ENCODE measurements at regions not wholly inside any gene's neighbourhood (a gene's known extent, or its start where the extent isn't known, plus 50 kb on each side); places are given as distances from the start of the nearest gene placed in this dataset.
"Not testable (repeated sequence)": the region's sequence is repeated elsewhere in the genome, so short reads cannot be mapped to it uniquely, and the experiment has no call there.

DNA sequence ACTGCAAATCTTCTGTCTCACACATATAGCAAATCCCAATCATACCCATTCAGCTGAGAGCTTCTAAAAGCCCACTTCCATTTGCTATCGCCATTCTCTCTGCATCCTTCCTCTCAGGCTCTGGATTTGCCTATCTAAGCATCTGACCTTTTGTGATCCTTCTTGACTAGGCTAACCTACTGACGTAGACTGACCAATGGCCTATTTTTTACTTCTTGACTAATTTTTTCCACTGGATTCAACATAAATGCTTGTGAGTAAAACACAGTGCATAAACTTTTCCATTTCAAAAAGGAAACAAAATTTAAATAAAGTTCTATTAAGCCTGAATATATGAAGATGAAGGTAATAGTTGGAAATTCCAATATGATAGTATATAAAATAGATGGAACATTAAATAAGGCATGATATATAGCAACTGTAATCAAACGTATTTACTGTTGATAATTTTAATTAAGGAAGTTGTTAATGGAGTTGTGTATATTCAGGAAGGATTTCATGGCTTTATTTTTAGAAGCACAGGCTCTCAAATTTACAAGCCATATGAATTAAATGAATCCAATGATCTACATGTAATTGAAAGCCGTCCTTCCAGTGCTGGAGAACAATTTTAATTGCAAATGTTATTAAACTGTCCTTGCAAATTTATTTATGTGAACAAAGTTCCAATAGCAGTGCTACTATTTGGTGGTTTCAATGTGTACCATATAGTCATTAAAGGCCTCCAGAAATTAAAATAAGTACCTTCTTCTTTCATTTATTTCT, 918.4 kb downstream of the SORCS3 start:
- H4K8ac ChIP-seq (ENCODE audit: low read depth, low read length), result no peak overlapping the region
- no peak overlapping the region for H3K23ac ChIP-seq (ENCODE audit: low read length)
- H3K4me1 ChIP-seq (ENCODE audit: control insufficient read depth in 1 of 2, insufficient read depth in 2 of 2, low read length in 2 of 2), result no peaks in the 10 kb centered on the region
- DNase-seq, result no peak
- no peak overlapping the region for H2BK5ac ChIP-seq (ENCODE audit: low read depth, low read length, poor library complexity)
- no peak overlapping the region for H2AFZ ChIP-seq (ENCODE audit: insufficient read depth, low read length, poor library complexity)
- H3K79me2 ChIP-seq (ENCODE audit: control insufficient read depth, insufficient read depth, low read length, poor library complexity), result no peaks in the 10 kb centered on the region
- no peak overlapping the region for H3K18ac ChIP-seq (ENCODE audit: low read length)
- H2AK5ac ChIP-seq (ENCODE audit: low read length), result no peak overlapping the region
- no peaks in the 10 kb centered on the region for H3K27me3 ChIP-seq (ENCODE audit: insufficient read depth, low read length)
- H3K9me3 ChIP-seq (ENCODE audit: insufficient read depth, low read depth, low read length), result no peaks in the 10 kb centered on the region
- H3K36me3 ChIP-seq (ENCODE audit: control insufficient read depth in 1 of 2, insufficient read depth in 2 of 2, low read length in 2 of 2), result no peaks in the 10 kb centered on the region
- no peak overlapping the region for H3K4me2 ChIP-seq (ENCODE audit: low read length)
- H2BK120ac ChIP-seq (ENCODE audit: insufficient read depth, low read length, poor library complexity), result no peak overlapping the region
- no peak overlapping the region for H4K12ac ChIP-seq (ENCODE audit: low read depth, low read length)
- H4K91ac ChIP-seq (ENCODE audit: low read depth, low read length), result no peak overlapping the region
- no peak overlapping the region for H2BK12ac ChIP-seq (ENCODE audit: low read length)
- no CpG with 5 or more reads among the region's 4 CpGs for WGBS (ENCODE audit: extremely low coverage, insufficient coverage, insufficient read length)
- H3K4ac ChIP-seq (ENCODE audit: low read depth, low read length), result no peak overlapping the region
- no peak overlapping the region for H3K14ac ChIP-seq (ENCODE audit: low read length)
- H3K79me1 ChIP-seq (ENCODE audit: low read length), result no peaks in the 10 kb centered on the region
- H3K9ac ChIP-seq (ENCODE audit: low read length), result no peak overlapping the region
- no peak overlapping the region for H3K4me3 ChIP-seq (ENCODE audit: low read depth, low read length)
- H3K27ac ChIP-seq (ENCODE audit: low read depth, low read length), result no peak overlapping the region

GRCh38 chr10:105550453-105550852, 909.4 kb downstream of the SORCS3 start:
- H3K4ac ChIP-seq (ENCODE audit: low read depth, low read length); H3K18ac ChIP-seq (ENCODE audit: low read length); H2AFZ ChIP-seq (ENCODE audit: insufficient read depth, low read length, poor library complexity); H4K8ac ChIP-seq (ENCODE audit: low read depth, low read length); H3K4me1 ChIP-seq (ENCODE audit: control insufficient read depth in 1 of 2, insufficient read depth in 2 of 2, low read length in 2 of 2); H3K27me3 ChIP-seq (ENCODE audit: insufficient read depth, low read length); H3K27ac ChIP-seq (ENCODE audit: low read depth, low read length); H2BK120ac ChIP-seq (ENCODE audit: insufficient read depth, low read length, poor library complexity); DNase-seq; H3K23ac ChIP-seq (ENCODE audit: low read length); H4K91ac ChIP-seq (ENCODE audit: low read depth, low read length); H3K9me3 ChIP-seq (ENCODE audit: insufficient read depth, low read depth, low read length); H3K4me2 ChIP-seq (ENCODE audit: low read length); H2BK5ac ChIP-seq (ENCODE audit: low read depth, low read length, poor library complexity); H2AK5ac ChIP-seq (ENCODE audit: low read length); H3K79me2 ChIP-seq (ENCODE audit: control insufficient read depth, insufficient read depth, low read length, poor library complexity); H3K9ac ChIP-seq (ENCODE audit: low read length); H2BK12ac ChIP-seq (ENCODE audit: low read length); H3K36me3 ChIP-seq (ENCODE audit: control insufficient read depth in 1 of 2, insufficient read depth in 2 of 2, low read length in 2 of 2); H3K79me1 ChIP-seq (ENCODE audit: low read length); H4K12ac ChIP-seq (ENCODE audit: low read depth, low read length); H3K4me3 ChIP-seq (ENCODE audit: low read depth, low read length); H3K14ac ChIP-seq (ENCODE audit: low read length): not testable (repeated sequence)
- WGBS (ENCODE audit: extremely low coverage, insufficient coverage, insufficient read length), result no CpG with 5 or more reads among the region's 13 CpGs

DNA sequence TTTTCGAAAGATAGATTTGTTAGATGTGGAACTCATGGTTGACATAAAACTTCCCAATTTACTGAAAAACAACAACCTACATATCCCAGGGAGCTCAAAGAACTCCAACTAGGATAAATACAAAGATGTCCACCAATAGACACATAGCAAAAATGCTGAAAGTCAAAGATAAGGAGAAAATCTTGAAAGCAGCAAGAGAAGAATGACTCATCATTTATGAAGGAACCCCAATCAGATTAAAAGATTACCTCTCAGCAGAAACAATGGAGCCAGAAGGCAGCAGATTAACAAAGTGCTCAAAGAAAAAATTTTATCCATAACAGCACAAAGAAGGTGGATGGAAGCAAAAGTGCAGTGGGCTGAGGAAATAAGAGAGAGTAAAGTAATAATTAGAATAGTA, 908.6 kb downstream of the SORCS3 start:
- no peak overlapping the region for H2BK120ac ChIP-seq (ENCODE audit: insufficient read depth, low read length, poor library complexity)
- H3K9ac ChIP-seq (ENCODE audit: low read length), result no peak overlapping the region
- no peak overlapping the region for H2BK5ac ChIP-seq (ENCODE audit: low read depth, low read length, poor library complexity)
- no CpG with 5 or more reads among the region's 1 CpG for WGBS (ENCODE audit: extremely low coverage, insufficient coverage, insufficient read length)
- no peak overlapping the region for H4K8ac ChIP-seq (ENCODE audit: low read depth, low read length)
- H3K4me3 ChIP-seq (ENCODE audit: low read depth, low read length), result no peak overlapping the region
- H3K79me2 ChIP-seq (ENCODE audit: control insufficient read depth, insufficient read depth, low read length, poor library complexity), result no peaks in the 10 kb centered on the region
- no peak overlapping the region for H3K27ac ChIP-seq (ENCODE audit: low read depth, low read length)
- H2AFZ ChIP-seq (ENCODE audit: insufficient read depth, low read length, poor library complexity), result no peak overlapping the region
- H4K12ac ChIP-seq (ENCODE audit: low read depth, low read length), result no peak overlapping the region
- H3K27me3 ChIP-seq (ENCODE audit: insufficient read depth, low read length), result no peaks in the 10 kb centered on the region
- H3K23ac ChIP-seq (ENCODE audit: low read length), result no peak overlapping the region
- no peak overlapping the region for H3K18ac ChIP-seq (ENCODE audit: low read length)
- no peak overlapping the region for H4K91ac ChIP-seq (ENCODE audit: low read depth, low read length)
- H2AK5ac ChIP-seq (ENCODE audit: low read length), result no peak overlapping the region
- DNase-seq, result no peak
- H3K4ac ChIP-seq (ENCODE audit: low read depth, low read length), result no peak overlapping the region
- no peak overlapping the region for H3K4me2 ChIP-seq (ENCODE audit: low read length)
- no peak overlapping the region for H2BK12ac ChIP-seq (ENCODE audit: low read length)
- no peak overlapping the region for H3K14ac ChIP-seq (ENCODE audit: low read length)
- no peaks in the 10 kb centered on the region for H3K36me3 ChIP-seq (ENCODE audit: control insufficient read depth in 1 of 2, insufficient read depth in 2 of 2, low read length in 2 of 2)
- no peaks in the 10 kb centered on the region for H3K4me1 ChIP-seq (ENCODE audit: control insufficient read depth in 1 of 2, insufficient read depth in 2 of 2, low read length in 2 of 2)
- no peaks in the 10 kb centered on the region for H3K9me3 ChIP-seq (ENCODE audit: insufficient read depth, low read depth, low read length)
- H3K79me1 ChIP-seq (ENCODE audit: low read length), result no peaks in the 10 kb centered on the region

DNA sequence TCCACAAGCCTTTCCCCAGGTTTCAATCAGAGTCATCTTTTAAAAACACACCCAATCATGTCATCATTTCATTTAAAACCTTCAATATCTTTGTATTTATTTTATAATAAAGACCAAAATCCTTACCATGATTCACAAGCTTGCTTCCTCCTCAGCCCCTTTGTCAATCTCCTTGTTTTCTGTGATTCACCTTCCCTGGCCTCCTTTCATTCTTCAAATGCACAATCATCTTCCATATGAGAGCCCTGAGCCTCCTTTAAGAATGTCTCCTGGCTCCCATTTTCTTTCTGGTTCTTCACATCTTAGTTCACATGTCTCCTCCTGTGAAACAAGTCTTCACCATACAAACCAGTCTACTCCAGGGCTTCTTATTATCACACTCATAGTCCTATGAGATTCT, 904.0 kb downstream of the SORCS3 start:
- Histone ChIP-seq H3K4ac (ENCODE audit: low read depth, low read length) (no peak overlapping the region), H3K23ac (ENCODE audit: low read length) (no peak overlapping the region), H4K91ac (ENCODE audit: low read depth, low read length) (no peak overlapping the region), H3K79me1 (ENCODE audit: low read length) (no peaks in the 10 kb centered on the region), H3K4me1 (ENCODE audit: control insufficient read depth in 1 of 2, insufficient read depth in 2 of 2, low read length in 2 of 2) (no peaks in the 10 kb centered on the region), H3K9ac (ENCODE audit: low read length) (no peak overlapping the region), H3K27me3 (ENCODE audit: insufficient read depth, low read length) (no peaks in the 10 kb centered on the region), H2AK5ac (ENCODE audit: low read length) (no peak overlapping the region), H3K27ac (ENCODE audit: low read depth, low read length) (no peak overlapping the region), H2BK5ac (ENCODE audit: low read depth, low read length, poor library complexity) (no peak overlapping the region), H3K79me2 (ENCODE audit: control insufficient read depth, insufficient read depth, low read length, poor library complexity) (no peaks in the 10 kb centered on the region), H2BK12ac (ENCODE audit: low read length) (no peak overlapping the region), H3K9me3 (ENCODE audit: insufficient read depth, low read depth, low read length) (no peaks in the 10 kb centered on the region), H3K4me2 (ENCODE audit: low read length) (no peak overlapping the region), H2BK120ac (ENCODE audit: insufficient read depth, low read length, poor library complexity) (no peak overlapping the region), H4K12ac (ENCODE audit: low read depth, low read length) (no peak overlapping the region), H3K4me3 (ENCODE audit: low read depth, low read length) (no peak overlapping the region), H3K14ac (ENCODE audit: low read length) (no peak overlapping the region), H3K36me3 (ENCODE audit: control insufficient read depth in 1 of 2, insufficient read depth in 2 of 2, low read length in 2 of 2) (no peaks in the 10 kb centered on the region), H4K8ac (ENCODE audit: low read depth, low read length) (no peak overlapping the region), H2AFZ (ENCODE audit: insufficient read depth, low read length, poor library complexity) (no peak overlapping the region), H3K18ac (ENCODE audit: low read length) (no peak overlapping the region)
- no peak for DNase-seq

Measured in trophoblast cell (in vitro differentiated cells and primary cell).